ENCODE measurements at regions not wholly inside any gene's neighbourhood (a gene's known extent, or its start where the extent isn't known, plus 50 kb on each side); places are given as distances from the start of the nearest gene placed in this dataset.
"Not testable (repeated sequence)": the region's sequence is repeated elsewhere in the genome, so short reads cannot be mapped to it uniquely, and the experiment has no call there.

GRCh38 chr9:22189471-22189870 lies 180.4 kb upstream of the CDKN2B start:
- Histone ChIP-seq H3K9me3 (no peaks in the 10 kb centered on the region), H3K4me1 (ENCODE audit: low read depth) (no peaks in the 10 kb centered on the region), H3K36me3 (ENCODE audit: low read depth) (no peaks in the 10 kb centered on the region), H3K4me3 (no peak overlapping the region)
- intact Hi-C loops (cut with DNase I, micrococcal nuclease) = no loop called here
- no peak for TF ChIP-seq CTCF (IDR thresholded peaks at IDR 0.05)
- DNase-seq = no peak
- ATAC-seq = no peak

GRCh38 chr9:22197000-22197399 lies 187.9 kb upstream of the CDKN2B start:
- intact Hi-C loops (cut with DNase I, micrococcal nuclease); H3K36me3 ChIP-seq (ENCODE audit: low read depth); H3K4me1 ChIP-seq (ENCODE audit: low read depth); H3K9me3 ChIP-seq; DNase-seq; H3K4me3 ChIP-seq: not testable (repeated sequence)
- ATAC-seq = peak; percentile 13

GRCh38 chr9:22198681-22199080 lies 189.6 kb upstream of the CDKN2B start:
- ATAC-seq (no peak), DNase-seq (no peak)
- H3K36me3 ChIP-seq (ENCODE audit: low read depth) = no peaks in the 10 kb centered on the region
- no peaks in the 10 kb centered on the region for H3K4me1 ChIP-seq (ENCODE audit: low read depth)
- intact Hi-C loops (cut with DNase I, micrococcal nuclease) = no loop called here
- no peak overlapping the region for H3K4me3 ChIP-seq
- no peaks in the 10 kb centered on the region for H3K9me3 ChIP-seq
- TF ChIP-seq CTCF (IDR thresholded peaks at IDR 0.05) = no peak

- no peak overlapping the region for H3K4me3 ChIP-seq
- no peak for ATAC-seq
- no peaks in the 10 kb centered on the region for H3K9me3 ChIP-seq
- H3K36me3 ChIP-seq (ENCODE audit: low read depth) = no peaks in the 10 kb centered on the region
- intact Hi-C loops (cut with DNase I, micrococcal nuclease) = no loop called here
- DNase-seq = no peak
- no peak for TF ChIP-seq CTCF (IDR thresholded peaks at IDR 0.05)
- no peaks in the 10 kb centered on the region for H3K4me1 ChIP-seq (ENCODE audit: low read depth)
Observed at GRCh38 chr9:22201256-22201655, 192.2 kb upstream of the CDKN2B start.

- ATAC-seq (no peak), DNase-seq (no peak)
- no peak for TF ChIP-seq CTCF (IDR thresholded peaks at IDR 0.05)
- Histone ChIP-seq H3K9me3 (no peaks in the 10 kb centered on the region), H3K4me3 (no peak overlapping the region), H3K36me3 (ENCODE audit: low read depth) (no peaks in the 10 kb centered on the region), H3K4me1 (ENCODE audit: low read depth) (no peaks in the 10 kb centered on the region)
- intact Hi-C loops (cut with DNase I, micrococcal nuclease) = no loop called here
Observed at GRCh38 chr9:22203371-22204138, 194.4 kb upstream of the CDKN2B start.

- DNase-seq (no peak), ATAC-seq (no peak)
- TF ChIP-seq CTCF (IDR thresholded peaks at IDR 0.05) = no peak
- Histone ChIP-seq H3K9me3 (no peaks in the 10 kb centered on the region), H3K4me1 (ENCODE audit: low read depth) (no peaks in the 10 kb centered on the region), H3K36me3 (ENCODE audit: low read depth) (no peaks in the 10 kb centered on the region), H3K4me3 (no peak overlapping the region)
- intact Hi-C loops (cut with DNase I, micrococcal nuclease) = no loop called here
Observed at GRCh38 chr9:22204240-22204639, 195.1 kb upstream of the CDKN2B start.
